Progenitor cell of endocrine pancreas (in vitro differentiated cells): ENCODE measurements at regions not wholly inside any gene's neighbourhood (a gene's known extent, or its start where the extent isn't known, plus 50 kb on each side); places are given as distances from the start of the nearest gene placed in this dataset.

ENCODE experiments used
- DNase-seq: peaks from one replicate; pipeline ENCODE4 v3.0.0; 2021; ENCODE audit warnings: low spot score; ENCODE audit not compliant: unreplicated experiment
- H3K27ac Mint-ChIP-seq: 2 replicates; pipeline ENCODE4 v1.8.0; 2021; ENCODE audit warnings: mild to moderate bottlenecking, moderate library complexity, mixed read lengths
- H3K27me3 Mint-ChIP-seq: 2 replicates; pipeline ENCODE4 v1.8.0; 2021; ENCODE audit warnings: mixed read lengths
- H3K36me3 Mint-ChIP-seq: 2 replicates; pipeline ENCODE4 v1.8.0; 2022; ENCODE audit warnings: mixed read lengths; ENCODE audit not compliant: insufficient read depth
- H3K4me1 Mint-ChIP-seq: 2 replicates; pipeline ENCODE4 v1.8.0; 2021; ENCODE audit warnings: low read depth, mixed read lengths
- H3K4me3 Mint-ChIP-seq: 2 replicates; pipeline ENCODE4 v1.8.0; 2021; ENCODE audit warnings: low read depth, mild to moderate bottlenecking, moderate library complexity, mixed read lengths
- H3K9me3 Mint-ChIP-seq: 2 replicates; pipeline ENCODE4 v1.8.0; 2021; ENCODE audit warnings: low read depth, mixed read lengths
- TF ChIP-seq, protein P1 (sequence below): fragments of 200-600 bp; sonication (generic); IDR thresholded peaks from one replicate; pipeline ENCODE4 v1.5.0; 2021; ENCODE audit warnings: antibody characterized with exemption, mild to moderate bottlenecking; ENCODE audit not compliant: unreplicated experiment

DNA sequence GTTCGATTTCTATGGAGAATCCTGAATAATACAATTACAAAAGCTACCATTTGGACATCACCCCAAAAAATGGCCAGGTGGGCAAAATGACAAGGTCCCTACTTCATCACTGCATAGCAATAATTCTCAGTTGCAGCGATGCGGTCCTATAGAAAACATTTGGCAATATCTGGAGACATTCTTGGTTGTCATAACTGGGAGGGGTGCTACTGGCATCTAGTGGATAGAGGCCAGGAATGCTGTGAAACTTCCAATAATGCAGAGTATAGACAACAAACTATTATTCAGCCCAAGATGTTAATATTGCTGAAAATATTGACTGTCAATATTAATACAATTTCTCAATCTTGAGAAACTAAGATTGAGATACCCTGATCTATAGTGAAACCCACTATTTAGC lies 637.8 kb upstream of the PKDCC start:
- no peak for DNase-seq
- no peaks in the 10 kb centered on the region for H3K27me3 Mint-ChIP-seq
- no peaks in the 10 kb centered on the region for H3K36me3 Mint-ChIP-seq
- H3K4me3 Mint-ChIP-seq, result no peak overlapping the region
- no peaks in the 10 kb centered on the region for H3K4me1 Mint-ChIP-seq
- TF ChIP-seq, protein P1, sequence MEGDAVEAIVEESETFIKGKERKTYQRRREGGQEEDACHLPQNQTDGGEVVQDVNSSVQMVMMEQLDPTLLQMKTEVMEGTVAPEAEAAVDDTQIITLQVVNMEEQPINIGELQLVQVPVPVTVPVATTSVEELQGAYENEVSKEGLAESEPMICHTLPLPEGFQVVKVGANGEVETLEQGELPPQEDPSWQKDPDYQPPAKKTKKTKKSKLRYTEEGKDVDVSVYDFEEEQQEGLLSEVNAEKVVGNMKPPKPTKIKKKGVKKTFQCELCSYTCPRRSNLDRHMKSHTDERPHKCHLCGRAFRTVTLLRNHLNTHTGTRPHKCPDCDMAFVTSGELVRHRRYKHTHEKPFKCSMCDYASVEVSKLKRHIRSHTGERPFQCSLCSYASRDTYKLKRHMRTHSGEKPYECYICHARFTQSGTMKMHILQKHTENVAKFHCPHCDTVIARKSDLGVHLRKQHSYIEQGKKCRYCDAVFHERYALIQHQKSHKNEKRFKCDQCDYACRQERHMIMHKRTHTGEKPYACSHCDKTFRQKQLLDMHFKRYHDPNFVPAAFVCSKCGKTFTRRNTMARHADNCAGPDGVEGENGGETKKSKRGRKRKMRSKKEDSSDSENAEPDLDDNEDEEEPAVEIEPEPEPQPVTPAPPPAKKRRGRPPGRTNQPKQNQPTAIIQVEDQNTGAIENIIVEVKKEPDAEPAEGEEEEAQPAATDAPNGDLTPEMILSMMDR, result no peak
- no peak overlapping the region for H3K27ac Mint-ChIP-seq
- H3K9me3 Mint-ChIP-seq, result peaks cover 8% of the 10 kb centered on the region

DNA sequence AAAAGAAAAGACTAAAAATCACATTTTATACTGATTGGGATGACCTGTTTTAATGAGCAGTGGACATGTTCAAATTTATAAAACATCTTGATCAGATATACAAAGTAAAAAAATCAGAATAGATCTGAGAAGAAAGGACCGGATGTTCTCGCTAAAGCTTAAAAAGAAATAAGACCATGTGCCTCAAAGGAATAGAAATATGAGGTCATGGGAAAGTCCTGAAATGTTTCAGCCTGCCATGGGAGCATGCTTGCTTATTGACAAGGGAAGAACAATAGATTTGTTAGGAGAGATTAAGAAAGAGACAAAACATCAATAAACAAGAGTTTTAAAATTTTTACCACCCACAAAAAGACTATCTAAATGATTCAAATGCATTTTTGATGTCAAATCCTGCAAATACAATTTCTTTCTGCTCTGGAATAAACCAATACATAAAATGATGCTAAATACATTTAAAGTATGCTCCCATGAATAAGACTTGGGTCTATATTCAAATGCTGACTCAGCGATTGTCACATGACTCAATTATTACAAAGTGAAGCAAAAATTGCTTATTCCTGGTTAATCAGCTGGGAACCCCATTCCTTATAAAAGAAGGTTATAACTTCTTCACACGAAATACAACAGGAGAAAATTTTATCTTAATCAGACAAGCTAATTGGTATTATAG lies 633.9 kb upstream of the PKDCC start:
- H3K4me1 Mint-ChIP-seq, result no peaks in the 10 kb centered on the region
- no peak overlapping the region for H3K27ac Mint-ChIP-seq
- TF ChIP-seq, protein P1, result no peak
- H3K27me3 Mint-ChIP-seq, result no peaks in the 10 kb centered on the region
- H3K4me3 Mint-ChIP-seq, result no peak overlapping the region
- no peaks in the 10 kb centered on the region for H3K36me3 Mint-ChIP-seq
- no peak for DNase-seq
- peaks cover 8% of the 10 kb centered on the region for H3K9me3 Mint-ChIP-seq

DNA sequence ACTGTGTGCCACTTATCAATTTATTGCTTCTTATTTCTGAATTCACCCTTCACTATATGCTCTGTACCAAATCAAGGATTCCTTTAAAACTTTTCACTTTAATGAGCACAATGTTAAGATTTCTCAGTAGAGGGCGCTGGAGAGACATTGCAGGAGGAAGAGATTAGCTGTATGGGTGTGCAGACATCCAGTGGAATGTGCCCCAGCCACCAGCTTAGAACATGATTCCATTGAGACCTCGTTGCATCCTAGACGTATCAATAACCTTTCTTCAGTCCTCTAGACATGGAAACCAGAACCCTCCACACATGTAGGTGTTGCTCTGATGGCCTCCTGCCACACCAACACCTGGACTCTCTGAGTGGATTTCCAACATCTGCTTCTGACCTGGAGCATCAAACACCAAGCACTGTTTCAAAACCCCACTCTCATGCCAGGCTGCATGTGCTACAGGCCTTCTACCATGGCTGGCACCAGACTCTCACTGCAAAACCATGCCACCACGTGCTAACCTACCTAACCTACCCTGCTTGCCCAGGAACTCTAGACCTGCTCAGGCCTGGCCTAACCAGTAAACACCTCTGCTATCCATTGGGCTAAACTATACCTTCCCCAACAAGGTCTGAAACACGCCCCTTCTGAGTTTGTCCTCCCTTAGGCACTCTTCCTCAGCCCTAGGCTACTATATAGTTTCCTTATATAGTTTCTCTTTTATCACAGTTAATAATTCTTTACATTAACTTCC lies 633.2 kb upstream of the PKDCC start:
- H3K9me3 Mint-ChIP-seq, result peaks cover 8% of the 10 kb centered on the region
- H3K36me3 Mint-ChIP-seq, result no peaks in the 10 kb centered on the region
- TF ChIP-seq, protein P1, result peak; percentile 54
- H3K4me1 Mint-ChIP-seq, result no peaks in the 10 kb centered on the region
- no peak for DNase-seq
- no peak overlapping the region for H3K27ac Mint-ChIP-seq
- no peak overlapping the region for H3K4me3 Mint-ChIP-seq
- no peaks in the 10 kb centered on the region for H3K27me3 Mint-ChIP-seq

DNA sequence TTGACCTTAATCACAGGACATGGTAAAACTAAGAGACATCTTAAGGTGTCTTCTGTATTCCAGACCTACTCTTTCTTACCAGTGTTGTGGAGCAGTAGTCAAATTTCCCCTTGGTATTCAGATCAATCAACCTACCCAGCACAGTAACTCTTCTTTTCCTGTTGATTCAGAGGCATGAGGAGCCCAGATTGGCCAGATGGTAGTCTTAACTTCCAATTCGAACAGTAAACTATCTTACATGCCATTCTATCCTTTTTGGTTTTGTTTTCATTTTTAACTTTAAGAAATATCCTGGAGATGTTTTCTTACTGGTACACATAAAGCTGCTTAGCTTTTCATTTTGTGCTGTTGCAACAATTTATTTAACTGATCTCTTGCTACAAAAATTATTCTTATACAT lies 630.3 kb upstream of the PKDCC start:
- no peaks in the 10 kb centered on the region for H3K4me1 Mint-ChIP-seq
- no peaks in the 10 kb centered on the region for H3K27me3 Mint-ChIP-seq
- no peak for DNase-seq
- H3K27ac Mint-ChIP-seq, result no peak overlapping the region
- TF ChIP-seq, protein P1, result no peak
- no peak overlapping the region for H3K4me3 Mint-ChIP-seq
- no peaks in the 10 kb centered on the region for H3K36me3 Mint-ChIP-seq
- peaks cover under 1% of the 10 kb centered on the region for H3K9me3 Mint-ChIP-seq

DNA sequence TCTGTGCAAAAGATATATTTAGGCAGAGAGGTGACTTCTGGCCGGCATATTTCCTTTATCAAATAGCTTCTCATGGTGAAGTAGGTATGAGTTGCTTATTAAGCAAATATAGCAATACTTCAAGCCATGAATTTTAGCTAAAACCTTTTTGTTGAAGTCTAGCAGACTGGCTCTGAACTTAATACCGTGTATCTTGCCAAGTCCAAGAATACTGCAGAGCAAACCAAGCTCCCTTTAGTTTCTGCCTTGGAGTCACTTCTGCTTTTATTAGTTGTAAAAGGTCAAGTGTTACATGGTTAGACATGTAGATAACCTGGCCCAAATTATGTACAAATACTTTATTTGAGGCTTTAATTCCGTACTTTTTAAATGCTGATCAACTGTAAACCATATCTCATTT lies 627.6 kb upstream of the PKDCC start:
- Mint-ChIP-seq H3K4me1 (no peaks in the 10 kb centered on the region), H3K27ac (no peak overlapping the region), H3K36me3 (no peaks in the 10 kb centered on the region), H3K4me3 (no peak overlapping the region), H3K9me3 (peaks cover 6% of the 10 kb centered on the region), H3K27me3 (no peaks in the 10 kb centered on the region)
- TF ChIP-seq, protein P1, result no peak
- no peak for DNase-seq
